Endodermal cell (in vitro differentiated cells): ENCODE measurements at regions not wholly inside any gene's neighbourhood (a gene's known extent, or its start where the extent isn't known, plus 50 kb on each side); places are given as distances from the start of the nearest gene placed in this dataset.

Experiments used
- DNase-seq: peaks from one replicate; pipeline ENCODE4 v3.0.0-alpha.2; 2017
- H3K27ac ChIP-seq: 2 replicates; pipeline ENCODE4 v1.5.1; 2013; ENCODE audit warnings: mild to moderate bottlenecking, low read depth, low read length, moderate library complexity
- H3K27me3 ChIP-seq: 2 replicates; pipeline ENCODE4 v1.6.1; 2013; ENCODE audit warnings: mild to moderate bottlenecking, low read length, moderate library complexity; ENCODE audit not compliant: insufficient read depth, control insufficient read depth, poor library complexity, severe bottlenecking
- H3K36me3 ChIP-seq: 2 replicates; pipeline ENCODE4 v1.7.0; 2013; ENCODE audit warnings: mild to moderate bottlenecking, low read length, moderate library complexity; ENCODE audit not compliant: control insufficient read depth, insufficient read depth
- H3K4me1 ChIP-seq: one replicate; pipeline ENCODE4 v1.7.0; 2013; ENCODE audit warnings: low read length; ENCODE audit not compliant: control insufficient read depth, insufficient read depth
- H3K4me3 ChIP-seq: 2 replicates; pipeline ENCODE4 v1.5.1; 2013; ENCODE audit warnings: mild to moderate bottlenecking, low read length, moderate library complexity
- H3K9ac ChIP-seq: 2 replicates; pipeline ENCODE4 v1.6.1; 2013; ENCODE audit warnings: mild to moderate bottlenecking, low read length, moderate library complexity; ENCODE audit not compliant: poor library complexity, severe bottlenecking; ENCODE audit errors: extremely low read depth
- H3K9me3 ChIP-seq: 2 replicates; pipeline ENCODE4 v1.6.1; 2013; ENCODE audit warnings: mild to moderate bottlenecking, low read length, moderate library complexity; ENCODE audit not compliant: control insufficient read depth
- H3K27ac Mint-ChIP-seq: 2 replicates; pipeline ENCODE4 v1.8.0; 2020; ENCODE audit warnings: mixed read lengths
- H3K27me3 Mint-ChIP-seq: 2 replicates; pipeline ENCODE4 v1.8.0; 2021; ENCODE audit warnings: mild to moderate bottlenecking, mixed read lengths; ENCODE audit not compliant: insufficient read depth
- H3K36me3 Mint-ChIP-seq: 2 replicates; pipeline ENCODE4 v1.8.0; 2020; ENCODE audit warnings: low read depth, mixed read lengths
- H3K4me1 Mint-ChIP-seq: 2 replicates; pipeline ENCODE4 v1.8.0; 2020; ENCODE audit warnings: mixed read lengths
- H3K4me3 Mint-ChIP-seq: 2 replicates; pipeline ENCODE4 v1.8.0; 2020; ENCODE audit warnings: mild to moderate bottlenecking, moderate library complexity, mixed read lengths
- H3K9me3 Mint-ChIP-seq: 2 replicates; pipeline ENCODE4 v1.8.0; 2020; ENCODE audit warnings: mild to moderate bottlenecking, mixed read lengths
- WGBS, 2 experiments: methylation state at CpG; one replicate each; pipeline versions ENCODE4 v1.1.5 to v1.1.7; 2013; ENCODE audit warnings: missing lambda C conversion rate in 2 of 2, mixed read lengths in 1 of 2; ENCODE audit not compliant: insufficient coverage in 1 of 2, insufficient read length in 1 of 2; 5-methylcytosine and 5-hydroxymethylcytosine counted together
- TF ChIP-seq, protein P1 (sequence below): fragments of 200-600 bp; sonication (generic); conservative IDR thresholded peaks from 2 replicates; pipeline ENCODE4 v1.5.0; 2021; ENCODE audit warnings: antibody characterized with exemption, mild to moderate bottlenecking

DNA sequence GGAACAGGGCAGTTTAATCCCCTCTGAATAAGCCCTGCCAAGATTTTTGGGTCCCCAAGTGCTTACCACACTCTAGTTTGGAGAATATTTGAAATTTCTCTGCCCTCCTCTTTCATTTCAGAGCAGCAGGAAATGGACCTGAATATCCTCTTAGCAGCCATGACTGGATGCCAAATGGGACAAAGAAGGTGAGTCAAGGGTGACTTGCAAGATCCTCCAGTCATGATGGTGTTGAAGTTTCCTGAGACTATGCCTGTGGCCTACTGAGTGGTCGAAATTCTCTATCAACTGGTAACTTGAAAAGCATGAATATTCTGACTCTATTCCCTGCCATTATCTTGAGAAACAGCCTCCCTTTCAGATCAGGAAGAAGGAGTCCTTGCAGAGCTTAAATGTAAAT lies 1674.7 kb upstream of the SEL1L start:
- no peak overlapping the region for H3K27ac ChIP-seq
- Mint-ChIP-seq H3K36me3 (no peaks in the 10 kb centered on the region), H3K4me3 (no peak overlapping the region), H3K4me1 (peaks cover 1% of the 10 kb centered on the region), H3K9me3 (no peaks in the 10 kb centered on the region), H3K27ac (no peak overlapping the region), H3K27me3 (no peaks in the 10 kb centered on the region)
- no peaks in the 10 kb centered on the region for H3K27me3 ChIP-seq
- no peaks in the 10 kb centered on the region for H3K36me3 ChIP-seq
- no peaks in the 10 kb centered on the region for H3K4me1 ChIP-seq
- DNase-seq: no peak
- TF ChIP-seq, protein P1, sequence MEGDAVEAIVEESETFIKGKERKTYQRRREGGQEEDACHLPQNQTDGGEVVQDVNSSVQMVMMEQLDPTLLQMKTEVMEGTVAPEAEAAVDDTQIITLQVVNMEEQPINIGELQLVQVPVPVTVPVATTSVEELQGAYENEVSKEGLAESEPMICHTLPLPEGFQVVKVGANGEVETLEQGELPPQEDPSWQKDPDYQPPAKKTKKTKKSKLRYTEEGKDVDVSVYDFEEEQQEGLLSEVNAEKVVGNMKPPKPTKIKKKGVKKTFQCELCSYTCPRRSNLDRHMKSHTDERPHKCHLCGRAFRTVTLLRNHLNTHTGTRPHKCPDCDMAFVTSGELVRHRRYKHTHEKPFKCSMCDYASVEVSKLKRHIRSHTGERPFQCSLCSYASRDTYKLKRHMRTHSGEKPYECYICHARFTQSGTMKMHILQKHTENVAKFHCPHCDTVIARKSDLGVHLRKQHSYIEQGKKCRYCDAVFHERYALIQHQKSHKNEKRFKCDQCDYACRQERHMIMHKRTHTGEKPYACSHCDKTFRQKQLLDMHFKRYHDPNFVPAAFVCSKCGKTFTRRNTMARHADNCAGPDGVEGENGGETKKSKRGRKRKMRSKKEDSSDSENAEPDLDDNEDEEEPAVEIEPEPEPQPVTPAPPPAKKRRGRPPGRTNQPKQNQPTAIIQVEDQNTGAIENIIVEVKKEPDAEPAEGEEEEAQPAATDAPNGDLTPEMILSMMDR: no peak
- 68 to 83% methylated on average over 1 of the region's 1 CpG for WGBS, 2 experiments
- no peaks in the 10 kb centered on the region for H3K9me3 ChIP-seq
- H3K4me3 ChIP-seq: no peak overlapping the region
- no peak overlapping the region for H3K9ac ChIP-seq

DNA sequence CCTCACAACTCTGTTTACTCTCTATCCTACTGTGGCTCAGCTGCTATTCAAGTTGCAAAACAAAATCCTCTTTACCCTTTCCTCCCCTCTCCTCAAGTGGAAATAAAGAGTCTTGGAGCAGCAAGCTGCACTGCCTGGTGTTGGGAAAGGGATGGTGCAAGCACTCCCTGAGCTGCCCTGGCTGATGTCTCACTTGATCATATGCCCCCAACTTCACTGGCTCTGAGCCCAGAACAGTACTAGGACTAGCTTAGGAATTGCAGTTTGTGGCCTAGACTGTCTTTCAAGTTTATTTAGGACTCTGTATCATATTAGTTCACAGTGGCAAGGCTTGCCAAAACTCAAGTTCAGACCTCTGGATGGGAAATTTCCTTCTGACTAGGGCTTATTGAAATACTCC lies 1683.8 kb upstream of the SEL1L start:
- H3K4me1 Mint-ChIP-seq: peaks cover 9% of the 10 kb centered on the region
- TF ChIP-seq, protein P1: peak; percentile 66
- Histone ChIP-seq H3K9me3 (no peaks in the 10 kb centered on the region), H3K4me1 (no peaks in the 10 kb centered on the region), H3K36me3 (no peaks in the 10 kb centered on the region), H3K9ac (no peak overlapping the region), H3K27ac (no peak overlapping the region), H3K4me3 (no peak overlapping the region), H3K27me3 (no peaks in the 10 kb centered on the region)
- peaks cover 2% of the 10 kb centered on the region for H3K27me3 Mint-ChIP-seq
- H3K27ac Mint-ChIP-seq: peak overlapping the region; percentile 44
- H3K4me3 Mint-ChIP-seq: no peak overlapping the region
- DNase-seq: no peak
- no peaks in the 10 kb centered on the region for H3K9me3 Mint-ChIP-seq
- no peaks in the 10 kb centered on the region for H3K36me3 Mint-ChIP-seq

DNA sequence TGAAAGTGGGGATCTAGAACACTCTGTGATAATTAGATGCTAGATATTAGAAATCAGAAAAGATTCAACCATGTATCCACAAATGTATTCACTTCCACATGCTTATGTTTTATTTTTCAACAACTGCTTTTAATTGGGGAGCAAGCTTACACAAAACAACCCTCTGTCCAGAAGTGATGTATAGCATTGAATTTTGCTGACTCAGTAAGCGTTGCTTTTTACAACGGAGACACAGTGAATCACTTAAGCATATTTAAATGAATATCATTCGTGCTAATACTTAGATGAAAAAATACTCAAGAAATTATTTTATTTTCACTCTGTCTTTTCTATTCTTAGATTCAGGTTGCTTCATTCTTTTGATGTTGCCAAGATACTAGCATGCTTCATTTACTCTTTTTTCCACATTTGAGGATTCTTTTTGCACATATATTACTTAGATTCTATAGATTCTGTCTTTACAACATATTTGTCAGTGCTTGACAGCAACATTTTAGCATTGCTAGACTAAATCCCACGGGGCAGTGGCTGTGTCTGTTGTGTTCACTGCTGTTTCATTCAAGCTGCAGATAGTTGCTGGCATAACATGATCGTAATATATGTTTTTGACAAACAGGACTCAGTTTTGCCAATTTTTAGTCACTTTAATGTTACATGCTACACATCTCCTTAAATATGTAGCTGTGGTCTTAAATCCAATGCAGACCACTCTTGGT lies 1714.4 kb upstream of the SEL1L start:
- H3K4me3 Mint-ChIP-seq: no peak overlapping the region
- Histone ChIP-seq H3K27ac (no peak overlapping the region), H3K36me3 (no peaks in the 10 kb centered on the region), H3K9ac (no peak overlapping the region), H3K4me1 (no peaks in the 10 kb centered on the region), H3K4me3 (no peak overlapping the region), H3K27me3 (no peaks in the 10 kb centered on the region), H3K9me3 (peaks cover 8% of the 10 kb centered on the region)
- no peaks in the 10 kb centered on the region for H3K4me1 Mint-ChIP-seq
- H3K27me3 Mint-ChIP-seq: no peaks in the 10 kb centered on the region
- H3K9me3 Mint-ChIP-seq: peaks cover 10% of the 10 kb centered on the region
- WGBS, 2 experiments: 81 to 87% methylated on average over 2 to 5 of the region's 5 CpGs
- TF ChIP-seq, protein P1: no peak
- no peak overlapping the region for H3K27ac Mint-ChIP-seq
- H3K36me3 Mint-ChIP-seq: no peaks in the 10 kb centered on the region
- no peak for DNase-seq
